HL-60 (cell line): ENCODE measurements at regions not wholly inside any gene's neighbourhood (a gene's known extent, or its start where the extent isn't known, plus 50 kb on each side); places are given as distances from the start of the nearest gene placed in this dataset.

ENCODE experiments used
- DNase-seq, 2 experiments: peaks; one replicate each; pipeline ENCODE4 v3.0.0-alpha.2; 2010 to 2020; ENCODE audit warnings: low read depth in 1 of 2, low spot score in 1 of 2
- H3K27ac ChIP-seq: fragments of 250-450 bp; sonication (Bioruptor Pico); replicated peaks from 2 replicates; pipeline ENCODE4 v1.5.1; 2020; ENCODE audit warnings: mild to moderate bottlenecking, moderate library complexity
- H3K27me3 ChIP-seq: fragments of 250-450 bp; sonication (Bioruptor Pico); 2 replicates; pipeline ENCODE4 v1.5.1; 2021; ENCODE audit warnings: mild to moderate bottlenecking, moderate library complexity; ENCODE audit not compliant: insufficient read depth, poor library complexity, severe bottlenecking
- H3K4me3 ChIP-seq: replicated peaks from 2 replicates; pipeline ENCODE4 v1.5.1; 2011; ENCODE audit warnings: mild to moderate bottlenecking, control low read depth, low read length; ENCODE audit not compliant: insufficient read depth
- CTCF ChIP-seq: IDR thresholded peaks from one replicate; pipeline ENCODE4 v1.5.1; 2011; ENCODE audit warnings: low read length, control low read depth, inconsistent platforms; ENCODE audit not compliant: insufficient read depth
- GABPA ChIP-seq: IDR thresholded peaks from 2 replicates; pipeline ENCODE4 v1.6.1; 2012; ENCODE audit warnings: low read depth
- POLR2AphosphoS5 ChIP-seq: IDR thresholded peaks from 2 replicates; pipeline ENCODE4 v1.6.1; 2012; ENCODE audit warnings: low read depth
- REST ChIP-seq: IDR thresholded peaks from 2 replicates; pipeline ENCODE4 v1.6.1; 2012; ENCODE audit warnings: low read depth; ENCODE audit not compliant: insufficient replicate concordance
- SPI1 ChIP-seq: IDR thresholded peaks from 2 replicates; pipeline ENCODE4 v1.6.1; 2012; ENCODE audit warnings: low read depth, mild to moderate bottlenecking, borderline replicate concordance

GRCh38 chr2:80874374-80874773 is 569.8 kb upstream of the LRRTM1 start:
- no peak overlapping the region for H3K27ac ChIP-seq
- no peak for DNase-seq

GRCh38 chr2:80869858-80870438 is 565.4 kb upstream of the LRRTM1 start:
- DNase-seq = no peak
- TF ChIP-seq POLR2AphosphoS5 (no peak), SPI1 (no peak), REST (no peak), CTCF (no peak), GABPA (no peak)
- Histone ChIP-seq H3K27ac (no peak overlapping the region), H3K27me3 (no peaks in the 10 kb centered on the region), H3K4me3 (no peak overlapping the region)

More at GRCh38 chr2:80874374-80874773, 569.8 kb upstream of the LRRTM1 start:
- Histone ChIP-seq H3K4me3 (no peak overlapping the region), H3K27me3 (no peaks in the 10 kb centered on the region)
- TF ChIP-seq REST (no peak), GABPA (no peak), CTCF (no peak), POLR2AphosphoS5 (no peak), SPI1 (no peak)

GRCh38 chr2:80863147-80863714 is 558.7 kb upstream of the LRRTM1 start:
- no peak for DNase-seq
- no peak overlapping the region for H3K4me3 ChIP-seq
- no peak for TF ChIP-seq CTCF
- TF ChIP-seq POLR2AphosphoS5 = no peak
- TF ChIP-seq GABPA = no peak
- no peak overlapping the region for H3K27ac ChIP-seq
- H3K27me3 ChIP-seq = no peaks in the 10 kb centered on the region

- DNase-seq = no peak
- no peaks in the 10 kb centered on the region for H3K27me3 ChIP-seq
- TF ChIP-seq POLR2AphosphoS5 = no peak
- no peak for TF ChIP-seq REST
- TF ChIP-seq SPI1 = no peak
- TF ChIP-seq GABPA = no peak
- no peak for TF ChIP-seq CTCF
- no peak overlapping the region for H3K27ac ChIP-seq
- H3K4me3 ChIP-seq = no peak overlapping the region
These were observed 554.4 kb upstream of the LRRTM1 start for GRCh38 chr2:80858965-80859364.
